GM21619 (cell line): ENCODE measurements at regions not wholly inside any gene's neighbourhood (a gene's known extent, or its start where the extent isn't known, plus 50 kb on each side); places are given as distances from the start of the nearest gene placed in this dataset.
"Not testable (repeated sequence)": the region's sequence is repeated elsewhere in the genome, so short reads cannot be mapped to it uniquely, and the experiment has no call there.

Source experiments
- ATAC-seq: cut with Tn5 transposase; IDR thresholded peaks from one replicate; pipeline ENCODE4 v1.9.1; 2021; ENCODE audit not compliant: unreplicated experiment

DNA sequence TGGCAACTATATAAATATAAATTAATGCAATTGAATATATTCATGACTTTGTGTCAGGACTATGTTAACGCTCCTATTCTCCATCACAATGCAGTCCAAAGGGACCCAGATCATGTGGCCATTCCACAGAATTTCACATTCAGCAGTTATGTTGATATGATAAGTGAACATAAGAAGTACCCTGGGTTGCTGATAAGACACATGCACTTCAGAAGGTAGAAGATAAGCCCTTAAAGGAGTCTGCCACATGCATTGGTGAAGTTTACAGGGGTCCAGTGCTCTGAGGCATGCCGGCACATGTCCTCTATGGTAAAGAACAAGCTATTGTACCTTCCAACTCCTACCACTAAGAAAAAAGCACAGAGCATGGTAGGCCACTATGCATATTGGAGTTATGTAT lies 76.4 kb downstream of the PHAX start:
- no peak for ATAC-seq

DNA sequence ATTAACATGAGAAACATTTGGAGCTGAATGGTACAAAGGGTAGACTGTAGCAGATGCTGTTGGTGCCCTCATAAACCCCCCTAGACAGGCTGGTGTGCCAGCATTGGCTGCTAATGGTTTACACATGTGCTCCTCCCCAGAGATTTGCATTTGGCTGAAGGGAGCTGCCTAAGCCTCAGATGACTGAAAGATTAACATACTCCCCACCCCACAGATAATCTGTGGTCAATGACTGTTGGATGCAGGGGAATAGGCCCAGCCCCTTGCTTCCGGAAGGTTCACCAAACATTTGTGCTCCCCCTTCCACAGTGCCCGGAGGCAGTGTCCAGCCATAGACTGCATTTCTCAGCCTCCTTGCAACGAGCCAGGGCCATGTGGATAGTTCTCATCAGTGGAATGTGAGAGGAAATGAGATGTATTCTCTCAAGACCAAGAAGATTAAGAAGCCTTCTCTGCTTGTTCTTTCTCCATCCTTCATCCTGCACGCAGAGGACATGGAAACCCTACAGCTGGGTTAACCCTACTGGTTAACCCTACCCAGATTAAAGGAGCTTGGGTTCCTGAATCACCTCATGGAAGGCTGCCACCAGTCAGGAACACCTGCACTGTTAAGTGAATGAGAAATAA lies 79.6 kb downstream of the PHAX start:
- ATAC-seq = peak; percentile 68

DNA sequence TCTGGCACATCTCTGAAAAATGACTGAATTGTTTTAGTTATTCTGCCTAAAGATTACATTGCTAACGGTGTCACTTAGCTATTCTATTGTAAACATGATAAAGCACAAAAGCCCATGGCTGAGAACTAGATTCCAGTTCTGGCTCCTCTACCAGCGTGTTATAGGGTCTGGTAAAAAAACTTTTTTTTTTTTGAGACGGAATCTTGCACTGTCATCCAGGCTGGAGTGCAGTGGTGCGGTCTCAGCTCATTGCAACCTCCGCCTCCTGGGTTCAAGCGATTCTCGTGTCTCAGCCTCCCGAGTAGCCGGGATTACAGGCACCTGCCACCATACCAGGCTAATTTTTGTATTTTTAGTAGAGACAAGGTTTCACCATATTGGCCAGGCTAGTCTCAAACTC lies 80.6 kb downstream of the PHAX start:
- not testable (repeated sequence) for ATAC-seq

DNA sequence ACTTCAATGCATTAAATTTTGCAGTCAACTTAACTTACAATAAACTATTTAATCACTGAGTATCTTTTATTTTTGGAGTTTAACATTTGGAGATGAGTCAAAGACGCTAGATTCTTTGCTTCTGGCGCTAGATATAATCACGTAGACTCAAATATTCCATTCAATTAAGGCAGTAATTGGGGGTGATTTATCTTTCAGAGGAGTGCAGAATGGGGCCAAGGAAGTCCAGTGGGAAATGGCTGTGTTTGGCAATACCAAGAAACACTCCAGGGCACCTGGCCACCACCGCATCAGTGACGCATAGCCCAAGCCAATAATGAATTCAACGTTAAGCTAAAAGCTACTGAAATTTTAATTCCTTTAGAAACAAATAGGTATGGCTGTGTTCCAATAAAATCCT lies 81.2 kb downstream of the PHAX start:
- ATAC-seq = no peak

DNA sequence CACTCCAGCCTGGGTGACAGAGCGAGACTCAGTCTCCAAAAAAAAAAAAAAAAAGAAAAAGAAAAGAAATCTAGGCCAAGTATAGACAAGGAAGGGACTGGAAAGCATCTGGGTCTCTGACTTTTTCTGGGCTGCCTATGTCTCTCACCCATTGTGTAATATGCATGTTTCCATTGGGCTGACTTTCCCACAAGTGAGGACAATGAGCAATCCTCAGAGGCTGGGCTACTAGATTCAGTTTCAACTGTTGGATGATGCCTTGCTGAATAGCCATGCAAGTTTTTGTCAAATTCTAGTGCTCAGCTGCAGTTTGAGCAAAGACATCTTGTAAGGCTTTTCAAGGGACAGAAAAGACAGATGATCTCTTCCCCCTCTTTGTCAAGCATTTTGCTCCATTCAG lies 82.1 kb downstream of the PHAX start:
- ATAC-seq = no peak

DNA sequence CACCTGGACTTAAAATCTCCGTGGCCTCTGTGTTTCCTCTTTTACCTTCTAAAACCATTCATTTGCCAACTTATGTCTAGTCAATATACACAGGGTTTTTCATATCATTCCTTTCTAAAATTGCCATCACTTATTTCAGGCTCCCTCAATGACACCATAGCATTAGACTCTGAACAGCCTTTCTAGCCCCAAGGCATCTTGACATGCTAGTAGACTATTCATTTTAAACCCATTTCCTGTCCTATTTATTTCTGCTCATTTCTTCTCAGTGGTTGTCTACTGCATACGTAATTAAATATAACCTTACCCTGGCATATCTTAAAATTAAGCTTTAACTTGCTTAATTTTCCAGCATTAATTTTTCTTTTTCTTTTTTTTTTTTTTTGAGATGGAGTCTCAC lies 83.2 kb downstream of the PHAX start:
- no peak for ATAC-seq

DNA sequence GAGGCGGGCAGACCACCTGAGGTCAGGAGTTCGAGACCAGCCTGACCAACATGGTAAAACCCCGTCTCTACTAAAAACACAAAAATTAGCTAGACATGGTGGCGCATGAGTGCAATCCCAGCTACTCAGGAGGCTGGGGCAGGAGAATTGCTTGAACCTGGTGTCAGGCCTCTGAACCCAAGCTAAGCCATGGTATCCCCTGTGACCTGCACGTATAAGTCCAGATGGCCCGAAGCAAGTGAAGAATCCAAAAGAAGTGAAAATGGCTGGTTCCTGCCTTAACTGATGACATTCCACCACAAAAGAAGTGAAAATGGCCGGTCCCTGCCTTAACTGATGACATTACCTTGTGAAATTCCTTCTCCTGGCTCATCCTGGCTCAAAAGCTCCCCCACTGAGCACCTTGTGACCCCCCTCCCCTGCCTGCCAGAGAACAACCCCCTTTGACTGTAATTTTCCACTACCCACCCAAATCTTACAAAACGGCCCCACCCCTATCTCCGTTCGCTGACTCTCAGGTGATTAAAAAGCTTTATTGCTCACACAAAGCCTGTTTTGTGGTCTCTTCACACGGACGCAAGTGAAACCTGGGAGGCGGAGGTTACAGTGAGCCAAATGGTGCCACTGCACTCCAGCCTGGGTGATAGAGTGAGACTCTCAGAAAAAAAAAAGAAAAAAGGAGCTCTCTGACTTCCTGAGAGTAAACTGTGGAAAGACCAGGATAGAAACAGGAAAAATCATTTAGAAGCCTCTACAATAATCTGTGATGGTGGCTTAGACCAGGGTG lies 84.1 kb downstream of the PHAX start:
- ATAC-seq = not testable (repeated sequence)

DNA sequence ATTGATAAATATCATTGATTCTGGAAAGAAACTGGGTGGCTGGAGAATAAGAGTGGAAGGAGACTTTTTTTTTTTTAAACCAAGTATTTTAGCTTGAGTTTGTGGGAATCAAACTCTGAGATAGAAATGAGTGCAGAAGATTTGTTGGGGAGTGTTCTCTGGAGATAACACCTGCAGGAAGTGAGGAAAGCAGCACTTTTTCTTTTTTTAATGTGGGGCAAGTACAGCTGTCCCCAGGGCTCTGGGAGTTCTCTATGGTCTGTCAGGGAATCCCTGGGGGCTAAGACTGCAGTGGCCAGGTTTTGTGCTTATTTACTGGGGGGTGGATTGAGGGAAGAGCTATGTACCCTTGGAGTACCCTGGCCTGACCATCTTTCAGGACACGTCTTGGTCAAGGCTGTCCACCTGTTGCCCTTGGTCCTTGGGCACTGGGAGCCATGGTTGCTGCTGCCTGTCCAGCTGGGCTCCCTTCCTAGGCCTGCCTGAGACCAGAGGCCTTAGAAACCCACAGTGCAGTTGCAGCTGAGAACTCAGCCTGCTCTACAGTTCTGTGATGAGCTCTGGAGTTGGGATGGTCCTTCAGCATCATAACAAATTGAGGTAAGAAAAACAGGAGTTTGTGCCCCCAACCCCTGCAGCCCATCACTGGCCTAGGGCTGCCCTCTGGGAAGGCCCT lies 85.8 kb downstream of the PHAX start:
- peak; percentile 73 for ATAC-seq

DNA sequence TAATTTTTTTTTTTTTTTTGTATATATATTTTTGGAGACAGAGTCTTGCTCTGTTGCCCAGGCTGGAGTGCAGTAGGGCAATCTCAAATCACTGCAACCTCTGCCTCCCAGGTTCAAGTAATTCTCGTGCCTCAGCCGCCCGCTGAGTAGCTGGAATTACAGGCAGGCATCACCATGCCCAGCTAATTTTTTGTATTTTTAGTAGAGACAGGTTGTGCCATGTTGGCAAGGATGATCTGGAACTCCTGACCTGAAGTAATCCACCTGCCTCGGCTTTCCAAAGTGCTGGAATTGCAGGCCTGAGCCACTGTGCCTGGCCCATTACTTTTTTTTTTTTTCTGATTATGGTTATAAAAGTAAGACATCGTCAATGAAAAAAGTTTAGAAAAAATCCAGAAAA lies 84.0 kb upstream of the LMNB1 start:
- ATAC-seq = no peak

DNA sequence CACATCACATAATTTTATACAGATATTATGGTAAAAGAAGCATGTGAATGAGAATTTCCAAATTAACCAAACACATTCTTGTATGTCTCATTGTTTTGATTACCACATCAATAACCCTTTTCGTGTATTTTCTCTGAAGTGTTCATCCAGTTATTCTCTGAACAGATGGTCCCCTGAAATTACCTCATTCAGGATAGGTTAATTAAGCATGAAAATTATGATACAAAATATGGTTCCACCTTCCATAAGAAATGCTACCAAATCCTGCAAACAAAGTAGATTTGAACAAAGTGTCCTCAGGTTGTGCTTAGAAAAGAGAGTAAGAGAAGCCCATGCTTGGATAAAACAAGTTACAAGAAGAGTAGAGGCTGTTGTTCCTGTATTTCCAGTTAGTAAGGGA lies 83.1 kb upstream of the LMNB1 start:
- ATAC-seq = no peak

DNA sequence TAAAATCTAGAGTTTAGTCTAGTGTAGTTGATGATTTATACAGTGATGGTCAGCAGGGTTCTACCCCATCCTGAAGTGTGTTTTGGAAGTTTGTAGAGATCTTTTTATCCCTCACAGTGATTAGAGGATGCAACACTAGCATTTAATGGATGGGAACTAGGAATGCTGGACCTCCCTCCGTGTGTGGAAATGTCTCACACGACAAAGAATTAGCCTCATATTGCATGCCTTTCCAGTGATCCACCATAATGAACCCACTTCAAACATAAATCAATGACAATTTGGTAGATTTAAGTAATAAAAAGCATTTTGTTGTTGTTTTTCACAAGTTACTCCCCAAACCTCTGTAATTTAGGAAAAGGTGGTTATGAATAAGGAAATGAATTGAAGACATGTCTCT lies 82.5 kb upstream of the LMNB1 start:
- no peak for ATAC-seq

DNA sequence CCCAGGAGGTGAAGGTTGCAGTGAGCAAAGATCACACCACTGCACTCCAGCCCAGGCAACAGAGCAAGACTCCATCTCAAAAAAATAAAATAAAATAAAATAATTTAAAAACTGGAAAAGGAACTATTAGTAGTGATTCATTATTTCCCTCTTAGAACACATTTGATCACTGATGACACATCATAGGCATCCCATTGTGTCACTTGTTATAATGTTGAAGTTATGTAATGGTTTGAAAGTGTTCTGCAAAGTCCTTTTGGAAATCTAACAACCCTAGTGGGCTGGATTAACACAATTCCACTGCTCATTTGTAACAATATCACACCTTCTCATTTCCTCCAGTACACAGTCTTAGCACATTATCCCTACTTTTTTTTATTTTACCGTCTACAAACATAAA lies 81.8 kb upstream of the LMNB1 start:
- ATAC-seq = no peak

DNA sequence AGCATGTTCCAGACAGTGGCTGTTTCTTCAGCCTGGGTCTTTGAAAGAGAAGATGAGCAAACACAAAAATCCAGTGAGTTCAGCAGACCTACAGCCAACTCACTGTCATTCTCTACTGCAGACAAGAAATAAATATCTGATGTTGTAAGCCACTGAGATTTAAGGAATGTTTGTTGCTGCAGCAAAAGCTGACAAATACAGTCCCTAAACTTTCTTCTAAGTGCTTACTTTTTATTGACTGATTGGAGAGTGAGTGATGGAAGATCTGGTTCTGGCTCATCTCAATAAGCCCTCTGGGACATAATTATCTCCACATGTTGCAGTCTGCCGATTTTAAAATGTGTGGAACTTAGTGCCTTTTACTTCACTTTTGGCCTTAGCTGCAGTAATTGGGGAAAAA lies 69.9 kb upstream of the LMNB1 start:
- no peak for ATAC-seq

DNA sequence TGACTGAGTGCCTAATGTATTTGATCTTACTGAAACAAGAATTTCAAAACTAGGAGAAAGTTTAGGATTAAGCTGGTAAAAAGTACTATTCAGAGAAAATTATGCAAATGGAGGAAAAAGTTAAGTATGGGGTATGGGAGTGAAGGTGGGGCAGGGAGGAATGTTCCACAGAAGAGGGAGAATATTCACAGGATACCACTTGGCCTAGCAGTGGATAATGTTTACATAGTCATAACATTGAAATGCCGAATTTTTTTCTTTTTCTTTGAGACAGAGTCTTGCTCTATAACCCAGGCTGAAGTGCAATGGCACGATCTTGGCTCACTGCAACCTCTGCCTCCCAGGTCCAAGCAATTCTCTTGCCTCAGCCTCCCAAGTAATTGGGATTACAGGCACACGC lies 61.2 kb upstream of the LMNB1 start:
- ATAC-seq = no peak

DNA sequence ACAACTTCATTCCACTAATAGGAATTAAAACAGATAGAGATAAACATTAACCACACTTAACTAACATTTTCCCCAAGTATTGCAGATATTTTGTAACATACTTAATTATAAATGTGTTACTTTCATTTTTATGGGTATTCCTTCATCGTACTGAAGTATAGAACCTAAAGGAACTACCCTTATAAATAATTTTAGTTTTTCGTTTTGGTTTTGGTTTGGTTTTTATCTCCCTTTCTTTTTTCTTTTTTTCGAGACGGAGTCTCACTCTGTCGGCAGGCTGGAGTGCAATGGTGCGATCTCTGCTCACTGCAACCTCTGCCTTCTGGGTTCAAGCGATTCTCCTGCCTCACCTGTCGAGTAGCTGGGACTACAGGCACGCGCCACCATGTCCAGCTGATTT lies 60.1 kb upstream of the LMNB1 start:
- no peak for ATAC-seq

DNA sequence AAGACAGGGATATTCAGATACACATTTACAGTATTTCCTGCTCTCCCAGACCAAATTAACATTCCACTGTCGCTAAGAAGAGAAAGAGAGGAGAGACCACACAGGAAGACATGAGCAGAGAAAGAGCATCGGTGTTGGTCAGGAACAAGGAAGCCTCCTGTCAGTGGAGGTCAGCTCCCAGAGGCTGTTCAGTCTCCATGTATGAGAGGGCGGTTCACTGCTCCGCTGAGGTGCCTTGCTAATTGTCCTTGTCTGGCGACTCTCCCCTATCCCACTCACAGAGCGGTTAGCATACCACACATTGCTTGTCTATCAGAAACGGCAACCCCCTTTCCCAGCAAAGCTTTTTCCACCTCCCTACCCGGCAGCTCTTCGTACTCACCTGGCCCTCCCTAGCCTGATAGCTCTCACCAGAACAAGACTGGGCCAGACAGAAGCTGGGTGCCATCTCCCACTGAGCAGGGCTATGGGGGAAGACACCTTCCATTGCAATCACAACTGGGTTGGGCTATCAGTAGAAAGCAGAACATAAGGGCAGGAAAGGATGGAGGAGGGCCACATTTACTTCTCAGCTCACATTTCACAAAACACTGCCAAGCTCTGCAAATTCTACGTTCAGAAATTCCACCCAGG lies 58.6 kb upstream of the LMNB1 start:
- no peak for ATAC-seq

DNA sequence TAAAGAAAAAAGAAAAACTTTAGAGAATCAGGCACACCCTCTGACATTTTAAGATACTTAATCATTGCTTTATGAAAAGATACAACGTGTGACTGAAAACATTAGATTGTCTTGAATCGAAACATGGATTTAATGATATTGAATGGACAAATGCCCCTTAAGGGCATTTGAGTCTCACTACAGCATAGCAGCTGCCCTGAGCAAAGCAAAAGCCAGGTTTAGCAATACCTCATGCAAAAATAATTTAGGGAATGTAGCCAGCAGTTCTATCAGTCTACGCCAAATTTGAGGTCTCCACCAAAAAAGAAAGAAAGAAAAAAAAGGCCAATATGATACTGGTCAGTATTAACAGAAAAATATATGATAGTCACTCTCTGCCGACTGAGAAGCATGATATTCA lies 56.6 kb upstream of the LMNB1 start:
- no peak for ATAC-seq

DNA sequence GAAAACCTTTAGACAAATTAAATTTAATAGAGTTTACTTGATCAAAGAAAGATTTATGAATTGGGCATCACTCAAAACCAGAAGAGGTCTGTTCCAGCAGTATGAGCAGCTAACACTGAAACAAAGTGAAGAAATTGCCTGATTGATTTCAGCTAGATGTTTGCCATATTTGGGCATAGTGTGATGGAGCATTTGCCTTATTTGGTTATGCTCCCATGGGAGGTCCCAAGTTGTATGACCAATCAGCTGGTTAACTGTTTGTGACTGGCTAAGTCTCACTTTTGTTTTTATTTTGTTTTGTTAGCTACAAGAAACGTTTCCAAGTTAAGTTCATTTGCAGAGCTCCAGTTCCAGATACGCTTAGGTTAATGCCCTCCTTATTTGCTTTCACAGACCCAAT lies 53.3 kb upstream of the LMNB1 start:
- ATAC-seq = no peak
